ENCODE measurements at regions not wholly inside any gene's neighbourhood (a gene's known extent, or its start where the extent isn't known, plus 50 kb on each side); places are given as distances from the start of the nearest gene placed in this dataset.

DNA sequence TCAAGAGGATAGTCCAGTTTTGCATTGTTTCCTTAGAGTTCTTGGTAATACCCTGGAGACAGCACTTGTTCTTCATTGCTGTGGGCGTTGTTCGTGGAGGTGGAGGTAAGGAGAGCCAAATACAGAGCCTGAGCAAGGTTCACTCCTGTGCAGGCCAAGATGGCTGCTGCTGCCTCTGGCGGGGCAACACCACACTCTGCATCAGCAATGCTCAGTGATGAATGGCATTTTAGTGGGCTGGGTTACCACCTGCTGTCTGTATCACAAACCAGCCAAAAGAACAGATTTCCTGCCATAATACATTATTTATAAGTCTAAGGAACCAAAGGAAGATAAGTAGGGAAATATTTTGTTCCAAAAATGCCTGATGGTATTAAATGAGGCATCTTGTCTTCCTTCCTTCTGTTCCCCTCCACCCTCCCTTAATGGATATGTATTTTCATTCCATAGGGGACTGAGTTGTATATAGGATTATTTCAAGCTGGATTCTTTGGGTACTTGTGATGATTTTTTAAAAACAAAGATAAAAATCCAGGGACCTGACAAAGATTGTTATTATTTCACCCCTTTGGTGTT lies 61.6 kb upstream of the LIMCH1 start:
- H3K23ac ChIP-seq (ENCODE audit: insufficient read length), result no peak overlapping the region
- no peak overlapping the region for H2BK120ac ChIP-seq (replicated peaks; ENCODE audit: low read depth, low read length)
- no peaks in the 10 kb centered on the region for H3K79me1 ChIP-seq (ENCODE audit: low read depth, low read length)
- ChIA-PET CTCF (ENCODE audit: partially characterized antibody) (interaction anchor here (1.1 to 1.8 kb wide), 4 partner anchors 9 to 185 kb away, joined by 3 to 5 read pairs (median 4); no protein-coding TSS in a partner anchor), POLR2A (ENCODE audit: partially characterized antibody) (interaction anchor here (0.8 kb wide), 1 partner anchor 20 kb away, joined by 3 read pairs; no protein-coding TSS in a partner anchor)
- H3K4me3 ChIP-seq (ENCODE audit: extremely low read depth in 1 of 4, insufficient read depth in 2 of 4, low read depth in 3 of 4, low read length in 4 of 4), result no peak overlapping the region
- H3K36me3 ChIP-seq (ENCODE audit: control insufficient read depth in 2 of 4, insufficient read depth in 4 of 4, low read length in 3 of 4), result no peaks in the 10 kb centered on the region
- peaks cover 0 to 12% (median 2%) of the 10 kb centered on the region in 4 experiments; a peak in 2 of 7 replicates for H3K4me1 ChIP-seq (replicated peaks in 1 of 4; ENCODE audit: control insufficient read depth in 3 of 4, insufficient read depth in 4 of 4, low read length in 3 of 4)
- H3K14ac ChIP-seq (ENCODE audit: insufficient read length), result no peak overlapping the region
- no peak overlapping the region for H4K91ac ChIP-seq (replicated peaks; ENCODE audit: insufficient read length, low read length)
- WGBS, 2 experiments (ENCODE audit: extremely low coverage in 1 of 2, insufficient coverage in 1 of 2, insufficient read length in 1 of 2, insufficient replicate concordance in 2 of 2, low coverage in 1 of 2, low lambda C conversion rate in 2 of 2, missing lambda C conversion rate in 1 of 2), result 92% methylated on average over 3 of the region's 3 CpGs; no CpG with 5 or more reads in 1 of the 2 experiments
- no peak overlapping the region for H3K56ac ChIP-seq (replicated peaks; ENCODE audit: insufficient read length, low read depth, low read length)
- H3K18ac ChIP-seq (ENCODE audit: extremely low read depth, low read length), result no peak overlapping the region
- FAIRE-seq (no peak), DNase-seq (ENCODE audit: low read depth in 1 of 2, low spot score in 2 of 2) (no peak)
- no peak overlapping the region for H3K4ac ChIP-seq (replicated peaks; ENCODE audit: insufficient read length, low read depth, low read length)
- H3K27me3 ChIP-seq (replicated peaks in 1 of 4; ENCODE audit: control insufficient read depth in 3 of 4, extremely low read depth in 1 of 4, insufficient read depth in 3 of 4, low read length in 3 of 4), result no peaks in the 10 kb centered on the region
- no peak for TF ChIP-seq RFX5 (IDR thresholded peaks at IDR 0.05; ENCODE audit: borderline replicate concordance, low read depth, low read length)
- peak; percentile 61; the same call in 1 of the 2 replicates for TF ChIP-seq YY1 (IDR thresholded peaks at IDR 0.05; ENCODE audit: low read depth, low read length)
- H3K79me2 ChIP-seq (ENCODE audit: control insufficient read depth in 1 of 2, insufficient read depth in 2 of 2, low read length in 2 of 2), result no peaks in the 10 kb centered on the region
- no peak overlapping the region for H2BK12ac ChIP-seq (ENCODE audit: low read depth, low read length)
- H2BK5ac ChIP-seq (ENCODE audit: low read depth, low read length), result no peak overlapping the region
- H2BK20ac ChIP-seq (ENCODE audit: low read length), result no peak overlapping the region
- H2BK15ac ChIP-seq (ENCODE audit: low read length), result no peak overlapping the region
- H4K5ac ChIP-seq (ENCODE audit: insufficient read length, low read depth, low read length), result no peak overlapping the region
- H3K27ac ChIP-seq (ENCODE audit: low read depth, low read length), result no peak overlapping the region
- H4K8ac ChIP-seq (ENCODE audit: extremely low read depth, insufficient read depth, low read length), result no peak overlapping the region
- no peaks in the 10 kb centered on the region for H3K23me2 ChIP-seq (ENCODE audit: low read depth, low read length)
- H3K4me2 ChIP-seq (ENCODE audit: insufficient read depth in 1 of 2, low read depth in 2 of 2, low read length in 2 of 2), result no peak overlapping the region
- no peaks in the 10 kb centered on the region for H4K20me1 ChIP-seq (replicated peaks in 1 of 2; ENCODE audit: control insufficient read depth in 1 of 2, insufficient read depth in 2 of 2, low read length in 2 of 2)
- no peak overlapping the region for H2AFZ ChIP-seq (ENCODE audit: low read length)
- H3K9ac ChIP-seq (replicated peaks in 1 of 4; ENCODE audit: extremely low read depth in 1 of 4, low read depth in 3 of 4, low read length in 3 of 4), result no peak overlapping the region
- H2AK5ac ChIP-seq (ENCODE audit: low read depth, low read length), result no peak overlapping the region
- no peaks in the 10 kb centered on the region for H3K9me3 ChIP-seq (ENCODE audit: insufficient read depth in 2 of 2, low read depth in 1 of 2, low read length in 1 of 2)
